Thyroid gland (tissue), 4 donors: ENCODE measurements at regions not wholly inside any gene's neighbourhood (a gene's known extent, or its start where the extent isn't known, plus 50 kb on each side); places are given as distances from the start of the nearest gene placed in this dataset.
"Not testable (repeated sequence)": the region's sequence is repeated elsewhere in the genome, so short reads cannot be mapped to it uniquely, and the experiment has no call there.

Experiments
- POLR2A ChIP-seq, 2 donors: fragments of 450-650 bp; IDR thresholded peaks; one replicate each; pipeline ENCODE4 v1.6.1; 2017; ENCODE audit warnings: antibody characterized with exemption in 2 of 2, mild to moderate bottlenecking in 2 of 2, moderate library complexity in 1 of 2
- TF ChIP-seq, protein P1 (sequence below), 6 experiments: fragments of 200-600 bp in 3 of 6; fragments of 450-650 bp in 3 of 6; sonication (generic) in 3 of 6; IDR thresholded peaks; one replicate each; pipeline ENCODE4 v1.5.1; 2016 to 2019; ENCODE audit warnings: antibody characterized with exemption in 6 of 6, mild to moderate bottlenecking in 2 of 6, inconsistent platforms in 1 of 6, moderate library complexity in 1 of 6

DNA sequence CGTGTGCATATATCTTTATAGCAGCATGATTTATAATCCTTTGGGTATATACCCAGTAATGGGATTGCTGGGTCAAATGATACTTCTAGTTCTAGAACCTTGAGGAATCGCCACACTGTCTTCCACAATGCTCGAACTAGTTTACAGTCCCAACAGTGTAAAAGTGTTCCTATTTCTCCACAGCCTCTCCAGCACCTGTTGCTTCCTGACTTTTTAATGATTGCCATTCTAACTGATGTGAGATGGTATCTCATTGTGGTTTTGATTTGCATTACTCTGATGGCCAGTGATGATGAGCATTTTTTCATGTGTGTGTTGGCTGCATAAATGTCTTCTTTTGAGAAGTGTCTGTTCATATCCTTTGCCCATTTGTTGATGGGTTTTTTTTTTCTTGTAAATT is 66.0 kb upstream of the TNKS2 start:
- TF ChIP-seq, protein P1, sequence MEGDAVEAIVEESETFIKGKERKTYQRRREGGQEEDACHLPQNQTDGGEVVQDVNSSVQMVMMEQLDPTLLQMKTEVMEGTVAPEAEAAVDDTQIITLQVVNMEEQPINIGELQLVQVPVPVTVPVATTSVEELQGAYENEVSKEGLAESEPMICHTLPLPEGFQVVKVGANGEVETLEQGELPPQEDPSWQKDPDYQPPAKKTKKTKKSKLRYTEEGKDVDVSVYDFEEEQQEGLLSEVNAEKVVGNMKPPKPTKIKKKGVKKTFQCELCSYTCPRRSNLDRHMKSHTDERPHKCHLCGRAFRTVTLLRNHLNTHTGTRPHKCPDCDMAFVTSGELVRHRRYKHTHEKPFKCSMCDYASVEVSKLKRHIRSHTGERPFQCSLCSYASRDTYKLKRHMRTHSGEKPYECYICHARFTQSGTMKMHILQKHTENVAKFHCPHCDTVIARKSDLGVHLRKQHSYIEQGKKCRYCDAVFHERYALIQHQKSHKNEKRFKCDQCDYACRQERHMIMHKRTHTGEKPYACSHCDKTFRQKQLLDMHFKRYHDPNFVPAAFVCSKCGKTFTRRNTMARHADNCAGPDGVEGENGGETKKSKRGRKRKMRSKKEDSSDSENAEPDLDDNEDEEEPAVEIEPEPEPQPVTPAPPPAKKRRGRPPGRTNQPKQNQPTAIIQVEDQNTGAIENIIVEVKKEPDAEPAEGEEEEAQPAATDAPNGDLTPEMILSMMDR (IDR thresholded peaks at IDR 0.05), result not testable (repeated sequence)
- not testable (repeated sequence) for TF ChIP-seq POLR2A (IDR thresholded peaks at IDR 0.05)
